NT2/D1 (cell line): ENCODE measurements at regions not wholly inside any gene's neighbourhood (a gene's known extent, or its start where the extent isn't known, plus 50 kb on each side); places are given as distances from the start of the nearest gene placed in this dataset.

Experiments used
- SUZ12 ChIP-seq: IDR thresholded peaks from 2 replicates; pipeline ENCODE4 v1.6.1; 2011; ENCODE audit not compliant: insufficient read length, insufficient read depth; ENCODE audit errors: extremely low read depth
- YY1 ChIP-seq: IDR thresholded peaks from 2 replicates; pipeline ENCODE4 v1.6.1; 2011; ENCODE audit not compliant: insufficient read length, insufficient read depth
- ZNF274 ChIP-seq: IDR thresholded peaks from 2 replicates; pipeline ENCODE4 v1.6.1; 2011; ENCODE audit warnings: mild to moderate bottlenecking, low read depth, low read length

GRCh38 chr15:45866616-45867015 is 231.8 kb downstream of the SQOR start:
- TF ChIP-seq SUZ12 (no peak), YY1 (no peak), ZNF274 (no peak)
